Tongue (tissue), 1 donor: ENCODE measurements at regions not wholly inside any gene's neighbourhood (a gene's known extent, or its start where the extent isn't known, plus 50 kb on each side); places are given as distances from the start of the nearest gene placed in this dataset.

Source experiments
- DNase-seq: peaks from one replicate; pipeline ENCODE4 v3.0.0-alpha.2; 2015

DNA sequence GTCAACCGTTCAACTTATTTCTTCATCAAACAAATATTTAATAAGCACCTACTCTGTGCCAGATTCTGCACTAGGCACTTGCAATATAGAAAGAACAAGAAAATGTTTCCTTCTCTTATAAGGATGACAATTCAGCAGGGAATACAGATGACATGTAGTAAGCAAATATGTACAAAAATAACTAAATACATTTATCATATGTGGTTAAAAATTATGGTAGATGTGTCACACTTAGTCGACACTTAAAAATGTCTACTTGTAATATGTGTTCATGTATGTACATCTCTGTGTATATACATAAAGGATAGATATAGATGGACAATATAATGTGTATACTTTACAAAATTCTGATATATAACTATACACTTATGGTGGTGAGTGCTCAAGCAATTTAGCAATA lies 417.0 kb upstream of the MEF2C start:
- no peak for DNase-seq

GRCh38 chr5:89297066-89297465 lies 414.1 kb upstream of the MEF2C start:
- DNase-seq: no peak

DNA sequence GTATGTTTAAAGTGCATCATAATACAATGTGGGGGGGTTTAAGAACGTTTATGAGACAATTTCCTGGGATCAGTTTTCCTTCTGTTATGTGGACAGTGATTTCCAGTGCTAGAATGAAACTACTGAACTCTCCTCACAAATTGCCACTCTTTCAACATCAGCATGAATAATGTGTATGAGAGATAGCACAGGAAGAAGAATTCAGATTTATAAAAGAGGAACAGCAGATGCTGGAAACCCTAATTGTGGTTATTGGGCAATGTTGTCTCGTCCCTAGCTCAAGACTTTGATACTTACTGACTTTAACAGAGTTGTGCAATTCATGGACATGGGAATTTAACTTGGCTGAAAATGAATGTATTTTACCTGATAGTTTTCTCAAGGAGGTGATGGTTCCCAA lies 410.8 kb upstream of the MEF2C start:
- DNase-seq: no peak

GRCh38 chr5:89292487-89292886 lies 409.5 kb upstream of the MEF2C start:
- DNase-seq: peak; percentile 46

DNA sequence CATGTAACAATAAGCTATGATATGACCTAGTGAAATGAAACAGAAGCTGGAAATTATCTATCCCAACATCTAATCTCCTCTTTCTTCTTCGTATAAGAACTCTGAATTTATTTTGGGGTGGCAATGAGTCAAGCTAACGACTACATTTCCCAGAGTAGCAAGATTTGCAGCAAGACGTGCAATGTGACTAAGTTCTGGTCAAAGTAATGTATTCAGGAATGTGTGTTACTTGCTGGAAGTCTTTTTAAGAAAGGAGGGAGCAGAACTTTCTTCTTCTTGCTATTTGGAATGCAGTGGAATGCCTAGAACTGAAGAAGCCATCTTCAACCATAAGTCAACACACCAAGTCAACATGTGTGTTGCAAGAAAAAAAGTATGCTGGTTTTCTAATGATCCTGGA lies 406.6 kb upstream of the MEF2C start:
- DNase-seq: no peak

- DNase-seq: no peak
These were observed 405.0 kb upstream of the MEF2C start for GRCh38 chr5:89287964-89288363.

GRCh38 chr5:89286320-89286719 lies 403.3 kb upstream of the MEF2C start:
- no peak for DNase-seq

GRCh38 chr5:89283728-89284493 lies 400.9 kb upstream of the MEF2C start:
- DNase-seq: no peak

DNA sequence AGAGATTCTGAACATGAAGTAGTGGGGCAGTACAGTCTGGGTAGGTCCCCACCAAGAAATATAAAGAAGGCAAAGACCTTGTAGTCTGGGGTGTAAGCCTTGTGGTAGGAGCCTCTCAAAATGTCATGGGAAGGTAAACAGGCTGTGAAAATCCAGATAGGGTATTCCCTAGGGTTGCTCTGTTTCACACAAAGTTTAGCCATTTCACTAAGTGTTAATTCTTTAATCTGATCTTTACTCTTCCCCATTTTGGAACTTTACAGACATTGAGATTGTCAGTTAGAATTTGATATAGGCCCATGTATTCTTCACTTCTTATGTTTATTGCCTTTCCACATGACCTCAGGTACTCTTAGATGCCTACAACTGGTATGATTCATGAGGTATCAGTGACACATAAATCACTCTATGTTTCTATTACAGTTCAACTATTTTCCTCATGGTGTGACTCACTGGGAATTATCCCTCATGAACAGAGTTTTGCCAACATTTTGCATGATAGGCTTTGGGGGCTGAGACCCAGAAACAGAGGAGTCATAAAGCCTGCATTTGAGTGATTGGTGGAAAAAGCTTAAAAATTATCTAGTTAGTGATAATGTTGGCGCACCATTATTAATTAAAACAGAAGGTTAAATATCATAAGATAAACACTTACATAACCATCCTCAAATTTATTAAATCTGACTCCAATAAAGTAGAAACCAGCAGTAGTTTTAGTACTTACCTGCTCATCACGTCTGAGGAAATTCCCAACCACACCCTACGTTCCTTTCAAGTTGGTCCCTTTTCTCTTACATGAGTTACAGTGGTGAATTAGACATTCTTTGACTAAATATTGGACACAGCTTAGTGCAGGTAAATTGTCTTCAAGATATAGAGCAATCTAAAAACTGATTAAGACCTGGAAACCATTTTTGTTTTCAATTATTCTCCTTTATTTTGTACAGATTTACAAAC lies 399.8 kb upstream of the MEF2C start:
- DNase-seq: no peak

DNA sequence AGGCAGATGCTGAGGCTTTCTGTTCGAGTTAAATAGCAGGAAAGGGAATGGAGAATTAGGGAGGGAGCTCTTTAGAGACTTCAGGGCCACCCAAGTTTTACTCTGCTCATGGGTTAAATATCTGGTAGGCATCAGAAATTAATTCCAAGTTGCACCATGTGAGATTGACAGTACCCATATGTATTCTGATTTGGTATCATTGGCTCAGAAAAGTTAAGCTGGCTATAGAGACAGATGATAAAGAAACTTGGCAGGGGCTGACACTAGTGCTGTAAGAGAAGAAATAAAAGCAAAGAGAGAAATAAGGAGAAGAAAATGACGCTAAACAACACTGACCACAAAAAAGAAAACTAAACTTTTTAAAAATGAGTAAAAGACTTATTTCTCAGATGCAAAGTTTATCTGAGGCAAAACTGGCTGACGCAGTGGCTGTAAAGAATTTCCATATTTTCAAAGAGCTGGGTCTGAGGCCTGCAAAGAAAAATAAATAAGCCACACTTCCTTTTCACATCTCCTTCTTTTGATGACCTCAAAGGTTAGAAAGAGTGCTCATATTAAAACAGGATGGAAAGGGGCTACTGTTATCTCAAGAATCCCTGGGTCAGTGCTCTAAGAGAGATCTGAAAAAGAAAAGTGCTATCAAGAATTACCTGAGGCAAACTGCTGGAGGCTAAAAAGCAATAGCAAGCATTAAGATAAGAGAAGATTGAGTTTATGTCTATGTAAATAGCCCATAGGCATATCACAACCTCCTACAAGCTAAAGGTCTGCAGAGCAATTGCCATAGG lies 399.0 kb upstream of the MEF2C start:
- no peak for DNase-seq

- DNase-seq: no peak
These were observed 398.2 kb upstream of the MEF2C start for GRCh38 chr5:89281211-89281610.

GRCh38 chr5:89280103-89281037 lies 397.4 kb upstream of the MEF2C start:
- DNase-seq: no peak

DNA sequence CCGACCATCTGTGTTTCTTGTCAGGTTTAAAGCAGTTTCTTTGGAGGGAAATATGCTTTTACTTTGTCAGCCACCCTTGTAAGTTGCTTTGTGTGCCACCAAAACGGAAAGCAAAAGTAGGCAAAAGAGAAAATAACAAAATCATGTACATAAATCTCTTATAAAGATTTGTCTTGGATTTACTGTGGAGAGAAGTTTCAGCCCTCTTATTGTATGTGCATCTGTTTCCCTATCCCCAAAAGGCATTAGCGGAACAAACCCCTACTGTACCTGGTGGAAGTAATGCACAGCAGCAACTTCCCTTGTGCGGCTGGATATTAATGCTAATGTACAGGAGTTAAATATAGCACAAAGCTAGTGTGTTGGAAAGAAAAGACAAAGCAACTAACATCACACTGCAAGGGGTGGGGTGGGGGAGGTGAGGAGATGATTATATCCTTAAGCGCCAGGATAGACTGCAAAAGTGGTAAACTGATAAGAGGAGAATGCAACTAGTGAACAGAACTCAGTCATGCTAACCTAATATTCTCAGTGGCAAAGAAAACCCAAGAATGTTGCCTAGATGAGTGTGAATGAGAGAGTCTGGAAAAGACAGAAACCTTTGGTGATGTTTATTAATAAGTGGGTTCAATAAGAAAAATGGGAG lies 396.5 kb upstream of the MEF2C start:
- DNase-seq: no peak

DNA sequence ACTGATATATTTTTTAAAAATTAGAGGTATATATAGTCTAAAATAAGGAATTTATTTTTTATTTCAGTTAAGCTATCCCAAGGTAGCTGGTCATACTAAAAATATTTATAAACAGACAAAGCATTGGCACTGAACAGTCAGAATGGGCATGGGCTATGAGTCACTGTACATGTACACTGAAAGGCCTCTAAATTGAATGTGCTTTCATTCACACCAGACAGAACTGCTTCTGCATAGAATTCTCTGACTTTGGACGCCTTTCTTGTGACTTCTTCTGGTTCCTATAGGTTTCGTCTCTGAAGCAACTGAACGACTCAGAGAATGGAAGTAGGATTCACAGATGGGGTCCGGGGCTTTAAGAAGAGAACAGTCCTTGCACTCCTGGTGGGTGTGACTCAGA lies 394.8 kb upstream of the MEF2C start:
- DNase-seq: no peak

DNA sequence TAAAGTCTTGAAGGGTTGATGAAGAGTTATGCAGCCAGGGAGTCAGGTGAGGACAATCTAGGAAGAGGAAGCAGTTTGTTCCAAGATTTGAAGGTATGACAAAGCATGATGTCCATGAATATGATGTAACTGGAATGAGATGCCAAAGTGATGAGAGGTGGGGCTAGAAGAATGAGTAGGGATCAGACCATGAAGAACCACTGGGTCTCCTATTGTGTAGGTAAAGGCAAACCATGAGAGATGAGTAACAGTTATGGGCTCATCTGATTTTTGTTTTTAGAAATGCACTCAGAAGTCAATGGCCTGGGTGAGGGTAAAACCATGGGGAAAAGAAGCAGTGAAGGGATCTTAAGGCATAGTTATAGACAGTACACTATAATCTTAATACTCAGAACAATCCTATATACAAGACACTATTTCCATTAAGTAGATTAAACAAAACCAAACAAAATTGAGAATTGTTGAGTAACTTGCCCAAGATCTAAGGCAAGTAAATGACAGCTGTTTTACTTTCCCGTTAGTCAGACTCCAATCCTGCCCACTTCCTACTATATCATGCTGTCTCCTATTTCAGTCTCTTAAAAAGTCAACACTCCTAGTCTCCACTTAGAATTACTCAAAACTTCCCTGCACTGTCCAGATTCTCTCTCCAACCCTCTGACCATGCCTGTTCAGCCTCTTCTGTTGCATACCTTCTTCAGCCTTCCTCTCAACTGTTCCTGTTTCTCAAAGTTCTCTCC lies 393.8 kb upstream of the MEF2C start:
- no peak for DNase-seq

DNA sequence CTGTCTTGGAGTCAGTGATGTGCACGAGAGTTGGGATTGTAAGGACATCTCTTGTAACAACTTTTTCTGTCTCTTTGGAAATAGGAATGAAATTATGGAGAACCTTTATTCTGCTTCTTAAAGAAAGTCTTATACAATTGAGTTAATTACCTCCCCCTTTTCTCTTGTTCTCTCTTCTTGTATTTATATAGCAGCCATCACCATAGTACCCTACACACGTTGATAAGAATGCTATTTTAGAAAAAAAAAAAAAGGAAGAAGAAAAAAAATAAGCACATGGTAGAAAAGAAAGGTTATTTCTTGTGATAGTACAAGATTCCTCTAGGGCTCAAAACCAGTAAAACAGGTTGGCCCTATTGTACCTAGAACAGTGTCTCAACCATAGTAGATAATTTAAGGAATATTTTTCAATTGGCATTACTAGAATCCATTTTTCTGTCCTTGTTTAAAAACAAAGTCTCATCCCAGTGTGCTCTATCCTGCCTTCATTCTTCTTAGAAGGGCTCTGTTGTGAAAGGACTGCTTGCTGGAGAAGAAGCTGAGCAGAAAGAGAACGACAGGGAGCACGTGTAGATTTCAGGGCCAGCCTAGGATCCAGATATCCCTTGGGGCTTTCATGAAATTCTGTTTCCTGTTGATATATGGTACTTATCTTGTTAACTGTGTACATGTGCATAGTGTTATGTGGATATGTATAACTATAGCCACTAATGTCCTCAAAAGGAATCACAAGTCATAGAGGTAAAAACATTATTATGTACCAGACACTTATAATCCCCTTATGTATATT lies 392.3 kb upstream of the MEF2C start:
- no peak for DNase-seq

GRCh38 chr5:89273289-89273688 lies 390.3 kb upstream of the MEF2C start:
- DNase-seq: no peak

DNA sequence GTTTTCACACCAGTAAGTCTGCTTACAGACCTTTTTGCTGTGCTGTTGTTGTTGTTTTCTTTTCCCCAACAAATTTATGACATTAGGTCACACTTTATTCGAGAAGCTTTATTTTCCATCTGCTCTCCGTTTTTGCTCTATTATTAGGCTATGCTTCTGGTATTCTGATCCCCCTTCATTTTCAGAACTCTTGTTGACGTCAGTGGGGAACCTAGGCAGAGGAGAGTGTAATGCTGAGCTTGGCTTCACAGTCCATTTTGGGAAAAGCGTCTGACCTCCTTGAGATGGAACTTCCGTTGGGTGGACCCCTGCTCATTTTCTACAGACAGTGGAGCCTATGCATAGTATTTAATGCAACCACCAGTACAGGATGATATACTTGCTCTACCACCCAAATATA lies 387.9 kb upstream of the MEF2C start:
- peak; percentile 40 for DNase-seq

DNA sequence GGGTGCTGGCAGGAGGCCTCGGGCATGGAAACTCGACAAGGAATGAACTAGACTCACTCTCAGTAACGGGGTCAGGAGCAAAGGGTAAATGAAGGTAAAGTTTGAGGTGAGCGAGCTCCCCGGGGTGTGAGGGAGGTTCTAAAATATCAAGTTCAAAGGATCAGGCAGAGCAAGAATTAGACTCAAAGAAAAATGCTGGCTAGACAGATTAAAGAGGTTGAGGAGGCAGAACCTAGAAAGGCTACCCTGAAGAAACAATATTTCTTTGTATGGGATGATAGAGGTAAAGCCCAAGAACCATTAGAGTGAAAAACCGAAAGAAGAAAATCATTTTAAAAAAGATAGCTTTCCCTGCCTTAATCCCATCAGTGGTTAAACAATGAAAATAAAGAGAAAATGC lies 386.7 kb upstream of the MEF2C start:
- DNase-seq: no peak
